H1 (cell line): ENCODE measurements at regions not wholly inside any gene's neighbourhood (a gene's known extent, or its start where the extent isn't known, plus 50 kb on each side); places are given as distances from the start of the nearest gene placed in this dataset.

ENCODE experiments used
- ATF3 ChIP-seq: IDR thresholded peaks from 2 replicates; pipeline ENCODE4 v1.6.1; 2011; ENCODE audit warnings: low read depth, mild to moderate bottlenecking, low read length; ENCODE audit not compliant: insufficient read depth
- EZH2 ChIP-seq: fragments of 200-600 bp; sonication (generic); IDR thresholded peaks from 2 replicates; pipeline ENCODE4 v1.7.1; 2012; ENCODE audit warnings: low read depth, mild to moderate bottlenecking, moderate library complexity, low read length, inconsistent platforms; ENCODE audit not compliant: severe bottlenecking
- KDM1A ChIP-seq: fragments of 200-600, 300-600 bp; sonication (generic); IDR thresholded peaks from 2 replicates; pipeline ENCODE4 v1.7.1; 2016; ENCODE audit warnings: mild to moderate bottlenecking, low read length, borderline replicate concordance
- RBBP5 ChIP-seq: IDR thresholded peaks from 2 replicates; pipeline ENCODE4 v1.7.1; 2012; ENCODE audit warnings: low read depth, mild to moderate bottlenecking, inconsistent platforms, low read length, moderate library complexity, borderline replicate concordance
- RXRA ChIP-seq: IDR thresholded peaks from 2 replicates; pipeline ENCODE4 v1.6.1; 2011; ENCODE audit warnings: low read depth, mild to moderate bottlenecking, low read length, moderate library complexity; ENCODE audit not compliant: insufficient read depth
- SIRT6 ChIP-seq: IDR thresholded peaks from one replicate; pipeline ENCODE4 v1.7.1; 2012; ENCODE audit warnings: low read length, inconsistent platforms
- SUZ12 ChIP-seq: fragments of 200-600 bp; sonication (generic); IDR thresholded peaks from 2 replicates; pipeline ENCODE4 v1.6.1; 2012; ENCODE audit warnings: mild to moderate bottlenecking, inconsistent platforms, low read length, moderate library complexity, mixed read lengths

GRCh38 chr1:221458447-221459156, 283.3 kb downstream of the DUSP10 start (continued):
- TF ChIP-seq RBBP5 (no peak), SIRT6 (no peak), RXRA (no peak), SUZ12 (no peak), EZH2 (no peak), ATF3 (no peak), KDM1A (no peak)
